ENCODE measurements at regions not wholly inside any gene's neighbourhood (a gene's known extent, or its start where the extent isn't known, plus 50 kb on each side); places are given as distances from the start of the nearest gene placed in this dataset.

- Histone ChIP-seq H3K4me3 (ENCODE audit: low read depth, low read length) (no peak overlapping the region), H2AFZ (no peak overlapping the region), H3K9me3 (ENCODE audit: control insufficient read depth, low read length) (no peaks in the 10 kb centered on the region), H3K27me3 (ENCODE audit: control insufficient read depth, insufficient read depth, low read length) (no peaks in the 10 kb centered on the region), H3K27ac (no peak overlapping the region), H3K36me3 (ENCODE audit: control insufficient read depth, insufficient read depth, low read length) (no peaks in the 10 kb centered on the region), H3K79me2 (no peaks in the 10 kb centered on the region), H3K4me2 (ENCODE audit: low read length) (no peak overlapping the region), H3K9ac (no peak overlapping the region), H3K4me1 (no peaks in the 10 kb centered on the region)
- TF ChIP-seq CTCF (IDR thresholded peaks at IDR 0.05): no peak
These were observed 225.7 kb downstream of the TMEM167A start for GRCh38 chr5:82851471-82851870.

GRCh38 chr5:82850393-82850792 is 226.8 kb downstream of the TMEM167A start:
- Histone ChIP-seq H3K27me3 (ENCODE audit: control insufficient read depth, insufficient read depth, low read length) (no peaks in the 10 kb centered on the region), H3K4me2 (ENCODE audit: low read length) (no peak overlapping the region), H3K27ac (no peak overlapping the region), H3K9me3 (ENCODE audit: control insufficient read depth, low read length) (no peaks in the 10 kb centered on the region), H3K4me1 (no peaks in the 10 kb centered on the region), H2AFZ (no peak overlapping the region), H3K79me2 (no peaks in the 10 kb centered on the region), H3K4me3 (ENCODE audit: low read depth, low read length) (no peak overlapping the region), H3K9ac (no peak overlapping the region), H3K36me3 (ENCODE audit: control insufficient read depth, insufficient read depth, low read length) (no peaks in the 10 kb centered on the region)
- no peak for TF ChIP-seq CTCF (IDR thresholded peaks at IDR 0.05)

- no peak overlapping the region for H3K9ac ChIP-seq
- H3K27ac ChIP-seq: no peak overlapping the region
- H3K4me3 ChIP-seq (ENCODE audit: low read depth, low read length): no peak overlapping the region
- no peak overlapping the region for H2AFZ ChIP-seq
- no peaks in the 10 kb centered on the region for H3K36me3 ChIP-seq (ENCODE audit: control insufficient read depth, insufficient read depth, low read length)
- no peaks in the 10 kb centered on the region for H3K4me1 ChIP-seq
- no peaks in the 10 kb centered on the region for H3K9me3 ChIP-seq (ENCODE audit: control insufficient read depth, low read length)
- no peaks in the 10 kb centered on the region for H3K79me2 ChIP-seq
- H3K4me2 ChIP-seq (ENCODE audit: low read length): no peak overlapping the region
- TF ChIP-seq CTCF (IDR thresholded peaks at IDR 0.05): no peak
- H3K27me3 ChIP-seq (ENCODE audit: control insufficient read depth, insufficient read depth, low read length): no peaks in the 10 kb centered on the region
These were observed 227.3 kb downstream of the TMEM167A start for GRCh38 chr5:82849885-82850284.

GRCh38 chr5:82847562-82847961 is 229.6 kb downstream of the TMEM167A start:
- Histone ChIP-seq H3K4me3 (ENCODE audit: low read depth, low read length) (no peak overlapping the region), H3K79me2 (no peaks in the 10 kb centered on the region), H3K4me2 (ENCODE audit: low read length) (no peak overlapping the region), H3K4me1 (no peaks in the 10 kb centered on the region), H3K9ac (no peak overlapping the region), H3K9me3 (ENCODE audit: control insufficient read depth, low read length) (no peaks in the 10 kb centered on the region), H2AFZ (no peak overlapping the region), H3K27ac (no peak overlapping the region), H3K36me3 (ENCODE audit: control insufficient read depth, insufficient read depth, low read length) (no peaks in the 10 kb centered on the region), H3K27me3 (ENCODE audit: control insufficient read depth, insufficient read depth, low read length) (no peaks in the 10 kb centered on the region)
- TF ChIP-seq CTCF (IDR thresholded peaks at IDR 0.05): no peak

GRCh38 chr5:82839881-82840280 is 237.3 kb downstream of the TMEM167A start:
- Histone ChIP-seq H3K9me3 (ENCODE audit: control insufficient read depth, low read length) (no peaks in the 10 kb centered on the region), H3K79me2 (no peaks in the 10 kb centered on the region), H3K4me2 (ENCODE audit: low read length) (no peak overlapping the region), H2AFZ (no peak overlapping the region), H3K9ac (no peak overlapping the region), H3K27ac (no peak overlapping the region), H3K36me3 (ENCODE audit: control insufficient read depth, insufficient read depth, low read length) (no peaks in the 10 kb centered on the region), H3K4me1 (no peaks in the 10 kb centered on the region), H3K4me3 (ENCODE audit: low read depth, low read length) (no peak overlapping the region), H3K27me3 (ENCODE audit: control insufficient read depth, insufficient read depth, low read length) (no peaks in the 10 kb centered on the region)
- no peak for TF ChIP-seq CTCF (IDR thresholded peaks at IDR 0.05)

Measured in parathyroid adenoma (tissue), 2 donors.